ENCODE measurements at regions not wholly inside any gene's neighbourhood (a gene's known extent, or its start where the extent isn't known, plus 50 kb on each side); places are given as distances from the start of the nearest gene placed in this dataset.

DNA sequence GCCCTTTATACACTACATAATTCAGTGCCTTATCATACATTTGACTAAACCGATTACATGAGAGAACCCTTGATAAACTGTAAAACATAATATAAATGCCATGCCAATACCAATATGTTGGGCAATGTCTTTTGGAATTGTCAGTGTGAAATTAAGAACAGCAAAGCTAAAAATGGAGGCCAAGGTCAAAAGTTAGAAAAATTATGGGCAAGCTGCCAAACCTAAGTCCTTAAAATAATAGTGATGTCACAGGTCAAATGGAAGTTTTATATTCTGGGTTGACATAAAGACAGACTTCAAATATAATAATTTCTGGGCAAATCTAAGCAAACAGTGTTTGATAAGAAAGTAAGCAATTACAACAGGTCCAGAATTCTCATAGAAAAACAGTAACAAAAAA, 696.7 kb downstream of the RNF144B start:
- TF ChIP-seq, protein P1, sequence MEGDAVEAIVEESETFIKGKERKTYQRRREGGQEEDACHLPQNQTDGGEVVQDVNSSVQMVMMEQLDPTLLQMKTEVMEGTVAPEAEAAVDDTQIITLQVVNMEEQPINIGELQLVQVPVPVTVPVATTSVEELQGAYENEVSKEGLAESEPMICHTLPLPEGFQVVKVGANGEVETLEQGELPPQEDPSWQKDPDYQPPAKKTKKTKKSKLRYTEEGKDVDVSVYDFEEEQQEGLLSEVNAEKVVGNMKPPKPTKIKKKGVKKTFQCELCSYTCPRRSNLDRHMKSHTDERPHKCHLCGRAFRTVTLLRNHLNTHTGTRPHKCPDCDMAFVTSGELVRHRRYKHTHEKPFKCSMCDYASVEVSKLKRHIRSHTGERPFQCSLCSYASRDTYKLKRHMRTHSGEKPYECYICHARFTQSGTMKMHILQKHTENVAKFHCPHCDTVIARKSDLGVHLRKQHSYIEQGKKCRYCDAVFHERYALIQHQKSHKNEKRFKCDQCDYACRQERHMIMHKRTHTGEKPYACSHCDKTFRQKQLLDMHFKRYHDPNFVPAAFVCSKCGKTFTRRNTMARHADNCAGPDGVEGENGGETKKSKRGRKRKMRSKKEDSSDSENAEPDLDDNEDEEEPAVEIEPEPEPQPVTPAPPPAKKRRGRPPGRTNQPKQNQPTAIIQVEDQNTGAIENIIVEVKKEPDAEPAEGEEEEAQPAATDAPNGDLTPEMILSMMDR (IDR thresholded peaks at IDR 0.05; ENCODE audit: borderline replicate concordance, extremely low read depth, low read length, poor library complexity, severe bottlenecking): no peak
- no peak for TF ChIP-seq EZH2 (IDR thresholded peaks at IDR 0.05; ENCODE audit: borderline replicate concordance, low read depth, low read length, severe bottlenecking)
